ENCODE measurements at regions not wholly inside any gene's neighbourhood (a gene's known extent, or its start where the extent isn't known, plus 50 kb on each side); places are given as distances from the start of the nearest gene placed in this dataset.
A peak's percentile ranks its signal among the peaks of the same experiment; 100 is the strongest.
"Not testable (repeated sequence)": the region's sequence is repeated elsewhere in the genome, so short reads cannot be mapped to it uniquely, and the experiment has no call there.

DNA sequence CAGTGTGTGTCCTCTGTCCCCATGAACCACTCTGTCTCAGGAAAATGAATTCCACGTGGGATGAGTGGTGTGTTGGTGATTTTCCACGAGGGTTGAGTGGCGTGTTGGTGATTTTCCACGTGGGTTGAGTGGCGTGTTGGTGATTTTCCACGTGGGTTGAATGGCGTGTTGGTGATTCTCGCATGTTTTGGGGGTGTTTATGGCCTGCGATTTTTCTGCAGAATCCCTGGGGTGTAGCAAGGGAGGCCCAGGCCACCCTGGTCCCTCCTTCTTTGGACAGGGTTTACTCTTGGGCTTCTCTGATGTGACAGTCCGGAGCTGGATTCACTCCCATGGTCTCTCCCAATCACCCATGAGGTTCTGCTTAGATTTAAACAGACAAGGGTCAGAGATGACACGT lies 90.6 kb upstream of the FRMD1 start:
- no peak for DNase-seq

DNA sequence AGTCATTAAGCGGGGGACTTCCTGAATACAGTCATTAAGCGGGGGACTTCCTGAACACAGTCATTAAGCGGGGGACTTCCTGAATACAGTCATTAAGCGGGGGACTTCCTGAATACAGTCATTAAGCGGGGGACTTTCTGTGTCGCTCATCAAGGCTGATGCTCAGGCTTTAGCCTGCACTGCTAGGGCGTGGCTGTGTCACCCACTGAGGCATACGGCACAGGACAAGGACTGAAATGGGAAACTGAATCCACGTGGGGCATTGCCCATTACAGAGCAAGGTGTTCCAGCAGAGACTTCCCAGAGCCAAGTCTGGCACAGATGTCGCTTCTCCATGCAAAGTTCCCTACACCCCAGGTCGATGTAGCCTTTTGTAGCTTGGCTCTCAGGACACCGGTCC lies 89.9 kb upstream of the FRMD1 start:
- DNase-seq = not testable (repeated sequence)

DNA sequence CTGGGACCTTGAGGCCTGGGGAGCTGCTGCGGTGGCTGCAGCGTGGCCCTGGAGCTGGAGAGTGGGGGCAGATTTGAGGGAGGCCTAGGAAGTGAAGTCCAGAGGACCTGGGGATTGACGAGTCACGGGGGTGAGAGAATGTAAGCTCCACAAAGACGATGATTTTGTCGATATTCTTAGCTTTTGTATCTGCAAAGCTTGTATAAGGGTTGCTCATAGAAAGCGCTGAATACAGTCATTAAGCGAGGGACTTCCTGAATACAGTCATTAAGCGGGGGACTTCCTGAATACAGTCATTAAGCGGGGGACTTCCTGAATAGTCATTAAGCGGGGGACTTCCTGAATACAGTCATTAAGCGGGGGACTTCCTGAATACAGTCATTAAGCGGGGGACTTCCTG lies 89.3 kb upstream of the FRMD1 start:
- not testable (repeated sequence) for DNase-seq

DNA sequence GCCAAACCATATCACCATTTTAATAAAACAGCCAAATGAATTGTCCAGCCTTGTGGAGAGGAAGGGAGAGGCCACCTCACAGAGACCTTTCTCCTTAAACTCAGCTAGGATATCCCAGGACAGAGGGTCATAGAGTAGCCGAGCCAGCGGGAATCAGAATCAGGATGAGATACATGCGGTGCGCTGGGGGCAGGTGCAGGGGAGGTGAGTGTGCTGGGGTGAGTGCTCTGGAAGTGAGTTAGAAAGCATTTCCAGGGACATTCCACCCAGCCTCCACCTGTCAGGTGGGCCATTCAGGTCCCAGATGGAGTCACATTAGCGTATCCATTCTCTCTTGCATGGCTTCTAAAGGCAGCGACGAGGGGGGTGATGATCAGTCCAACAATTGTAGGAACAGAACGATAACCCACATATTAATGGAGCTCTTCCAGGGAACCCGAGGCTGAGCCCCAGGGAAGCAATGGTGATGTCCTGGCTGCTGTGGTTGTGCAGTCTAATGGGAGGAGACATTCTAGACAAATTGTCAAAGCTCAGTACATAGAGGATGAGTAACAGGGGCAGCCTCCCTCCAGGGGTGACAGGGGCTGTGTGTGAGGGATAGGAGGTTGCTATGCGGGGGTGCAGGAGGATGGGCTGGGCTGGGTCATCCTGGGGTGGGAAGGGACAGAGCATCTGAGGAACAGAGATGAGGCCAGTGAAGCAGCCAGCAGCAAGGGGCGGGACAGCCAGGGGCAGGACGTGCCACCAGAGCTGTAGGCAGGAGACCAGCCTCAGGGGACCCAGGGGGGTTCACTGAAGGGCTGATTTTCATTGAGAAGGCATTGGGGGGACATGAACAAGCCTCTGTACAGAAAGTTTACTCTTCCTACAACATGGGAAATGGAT lies 88.7 kb upstream of the FRMD1 start:
- DNase-seq = no peak

DNA sequence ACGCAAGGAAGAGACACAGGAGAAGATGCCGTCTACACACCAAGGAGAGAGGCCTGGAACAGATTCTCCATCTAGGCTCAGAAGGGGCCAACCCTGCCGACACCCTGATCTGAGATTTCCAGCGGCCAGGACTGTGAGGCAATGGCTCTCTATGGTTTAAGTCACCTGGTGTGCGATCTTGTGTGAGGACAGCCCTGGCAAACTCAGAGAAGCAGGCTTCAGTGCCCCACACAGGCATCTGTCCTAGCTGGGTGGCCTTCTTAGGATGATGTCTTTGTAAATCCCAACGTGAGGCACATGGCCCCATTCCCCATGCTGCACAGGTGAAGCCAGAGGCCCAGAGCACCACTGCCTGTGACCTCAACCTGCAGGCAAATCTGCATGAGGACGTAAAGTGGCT lies 87.6 kb upstream of the FRMD1 start:
- DNase-seq = no peak

DNA sequence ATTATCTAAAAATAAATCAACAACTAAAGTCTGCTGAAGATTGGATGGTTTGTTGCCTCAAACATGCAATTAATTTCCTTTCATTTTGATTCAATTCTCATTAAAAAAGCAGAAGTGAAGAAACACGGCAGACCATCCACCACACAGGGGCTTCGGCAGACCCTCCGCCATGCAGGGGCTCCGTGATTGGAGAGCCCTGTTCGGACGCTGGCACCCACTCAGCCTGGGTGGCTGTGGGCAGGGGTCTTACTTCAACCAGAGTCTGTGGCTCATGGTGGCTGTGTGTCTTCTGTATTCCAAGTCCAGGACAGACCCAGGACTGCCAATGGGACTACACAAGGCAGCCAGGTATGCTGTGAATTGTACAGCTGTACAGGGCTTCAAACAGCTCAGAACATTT lies 86.9 kb upstream of the FRMD1 start:
- no peak for DNase-seq

GRCh38 chr6:168165373-168165772 lies 86.4 kb upstream of the FRMD1 start:
- no peak for DNase-seq

DNA sequence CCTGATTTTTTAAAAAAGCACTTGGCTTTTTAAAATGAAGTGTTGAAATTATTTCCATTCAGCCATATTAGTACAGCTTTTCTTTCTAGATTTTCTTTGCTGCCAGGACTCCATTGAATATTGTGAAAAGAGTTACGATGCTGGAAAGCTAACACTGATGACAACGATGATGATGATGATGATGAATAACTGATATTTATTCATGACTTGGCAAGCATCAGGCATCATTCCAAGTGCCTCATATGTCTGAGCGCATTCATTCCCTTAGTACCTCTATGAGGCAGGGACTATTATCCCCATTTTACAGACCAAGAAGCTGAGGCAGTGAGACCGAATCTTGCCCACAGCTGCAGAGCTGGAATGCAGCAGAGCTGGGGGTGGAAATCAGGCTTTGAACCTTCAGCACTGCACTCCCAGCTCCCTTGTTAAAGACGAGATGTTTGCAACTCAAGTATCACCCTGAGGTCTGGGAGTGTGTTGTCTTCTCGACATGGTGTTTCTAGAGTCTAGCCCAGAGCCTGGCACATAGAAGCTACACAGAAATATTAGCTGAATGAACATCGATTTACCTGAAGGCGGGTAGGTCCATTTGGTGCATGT lies 85.5 kb upstream of the FRMD1 start:
- no peak for DNase-seq

DNA sequence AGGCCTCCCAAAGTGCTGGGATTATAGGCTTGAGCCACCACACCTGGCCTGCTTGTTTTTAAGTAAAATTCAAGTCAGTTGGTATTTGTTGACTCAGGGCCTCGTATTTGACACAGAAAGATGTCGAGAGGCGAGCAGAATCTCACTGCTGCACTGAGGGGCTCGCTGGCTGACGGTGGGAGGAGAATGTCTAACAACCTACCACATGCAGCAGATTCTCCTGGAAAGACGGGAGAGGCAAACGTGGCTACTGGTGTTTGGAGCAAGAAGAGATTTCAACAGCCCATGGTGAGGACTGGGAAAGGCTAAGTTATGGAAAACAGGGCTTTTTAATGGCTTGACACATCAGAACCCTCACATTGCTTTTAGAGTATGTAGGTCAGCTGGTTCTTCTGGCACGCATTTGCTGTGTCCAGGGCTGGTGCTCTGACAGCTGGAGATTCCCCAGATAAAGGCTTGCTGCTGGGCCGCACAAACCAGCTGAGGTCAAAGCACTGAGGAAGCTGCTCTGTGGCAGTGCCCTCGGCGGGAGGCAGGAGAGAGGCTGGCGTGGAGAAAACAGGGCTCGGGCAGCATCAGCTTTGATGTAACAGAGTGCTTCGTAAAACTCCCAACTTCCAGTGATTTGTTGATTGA lies 84.2 kb upstream of the FRMD1 start:
- DNase-seq = peak; percentile 41

DNA sequence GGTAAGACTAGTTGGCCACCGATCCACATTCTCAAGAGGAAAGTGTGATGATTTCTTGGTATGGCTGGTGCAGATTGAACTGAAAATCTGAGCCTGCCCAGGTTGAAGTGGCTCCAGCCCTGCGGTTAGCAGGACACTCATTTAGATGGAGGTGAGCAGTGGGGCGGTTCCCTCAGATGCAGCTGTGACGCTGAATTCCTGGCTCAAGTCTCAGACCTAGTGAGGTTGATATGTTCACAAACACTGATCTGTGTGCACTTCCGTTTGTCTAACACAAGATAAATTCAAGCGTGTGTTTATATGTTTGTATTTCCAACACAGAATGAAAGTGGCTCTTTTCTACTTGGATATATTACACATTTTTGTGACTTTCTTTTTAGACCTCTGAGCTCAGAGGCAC lies 83.4 kb upstream of the FRMD1 start:
- DNase-seq = peak; percentile 70

DNA sequence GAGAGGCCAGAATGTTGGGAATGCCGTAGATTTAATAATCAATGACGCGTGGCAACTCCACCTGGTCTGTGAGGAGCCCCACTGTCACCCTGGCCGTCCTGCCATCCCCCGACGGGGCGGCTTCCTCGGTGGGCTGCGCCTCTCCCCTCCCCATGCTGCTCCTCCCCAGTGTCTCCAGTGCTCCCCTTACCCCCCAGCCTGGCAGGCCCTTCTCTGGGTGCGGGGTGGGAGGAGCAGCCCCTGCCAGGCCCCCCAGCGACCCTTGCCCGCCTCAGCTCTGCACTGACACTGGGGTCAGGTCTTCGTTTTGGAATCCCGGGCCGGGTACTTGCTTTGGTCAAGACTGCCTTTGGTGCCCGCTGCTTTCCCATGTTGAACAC lies 82.3 kb upstream of the FRMD1 start:
- DNase-seq = no peak

DNA sequence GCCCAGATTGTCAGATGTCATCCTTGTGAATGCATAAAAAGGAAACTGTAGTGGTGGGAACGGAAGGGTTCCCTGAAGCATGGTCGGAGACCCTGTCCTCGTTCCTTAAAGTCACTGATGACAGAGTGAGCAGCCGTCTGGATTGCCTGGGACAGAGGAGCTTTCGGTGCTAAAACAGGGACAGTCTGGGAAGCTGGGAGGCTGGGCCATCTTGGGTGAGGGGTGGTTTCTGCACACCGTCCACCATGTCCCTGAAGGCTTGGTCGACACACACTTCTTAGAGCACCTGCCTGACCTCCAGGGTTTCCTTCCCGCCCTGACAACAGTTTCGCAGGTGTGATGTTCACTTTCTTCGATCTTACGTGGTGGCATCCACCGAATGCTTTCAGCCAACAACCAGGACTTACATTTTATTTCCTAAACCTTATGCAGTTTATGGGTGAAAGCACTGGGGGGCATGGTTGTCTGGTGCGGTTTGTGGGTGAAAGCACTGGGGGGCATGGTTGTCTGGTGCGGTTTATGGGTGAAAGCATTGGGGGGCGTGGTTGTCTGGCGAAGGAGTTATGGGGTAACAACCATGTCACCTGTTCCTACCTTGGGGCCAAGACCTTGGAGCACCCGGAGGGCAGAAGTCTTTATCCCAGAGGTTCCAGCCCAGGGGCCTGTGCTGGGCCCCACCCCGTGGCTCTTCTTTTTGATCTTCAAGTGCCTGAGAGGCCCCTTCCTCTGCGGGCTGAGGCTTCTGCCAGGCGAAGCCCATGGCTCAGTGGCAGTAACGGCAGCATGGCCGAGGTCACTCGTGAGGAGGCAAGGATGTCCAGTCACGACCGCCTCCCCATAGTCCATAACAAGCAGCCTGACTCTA lies 81.7 kb upstream of the FRMD1 start:
- DNase-seq = no peak

DNA sequence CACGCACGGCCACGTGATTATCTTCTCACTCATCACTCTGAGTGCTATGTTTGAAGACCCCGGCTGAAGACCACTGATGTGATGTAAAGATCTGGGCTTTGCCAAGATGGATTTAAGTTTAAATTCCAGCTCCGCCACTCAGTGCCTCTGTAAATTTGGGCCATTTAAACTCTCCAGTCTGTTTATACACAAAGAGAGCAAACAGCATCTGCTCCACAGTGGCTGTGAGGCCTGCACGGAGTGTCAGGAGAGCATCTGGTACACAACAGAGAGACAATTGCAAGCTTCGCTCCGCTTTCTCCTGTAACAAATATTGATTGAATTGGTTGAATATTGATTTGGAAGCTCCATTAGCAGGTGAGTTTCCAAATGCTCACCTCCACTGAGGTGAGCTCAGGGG lies 80.5 kb upstream of the FRMD1 start:
- peak; percentile 68 for DNase-seq

DNA sequence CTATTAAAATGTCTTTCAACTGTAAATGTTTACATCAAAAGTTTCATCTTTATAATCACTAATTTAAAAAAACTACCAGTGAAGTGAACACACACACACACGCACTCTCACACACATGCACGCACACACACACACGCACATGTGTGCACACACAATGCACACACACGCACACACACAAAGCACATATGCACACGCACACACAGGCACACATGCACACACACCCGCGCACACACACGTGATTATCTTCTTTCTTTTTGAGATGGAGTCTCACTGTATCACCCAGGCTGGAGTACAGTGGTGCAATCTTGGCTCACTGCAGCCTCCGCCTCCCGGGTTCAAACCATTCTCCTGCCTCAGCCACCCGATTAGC lies 80.0 kb upstream of the FRMD1 start:
- no peak for DNase-seq

DNA sequence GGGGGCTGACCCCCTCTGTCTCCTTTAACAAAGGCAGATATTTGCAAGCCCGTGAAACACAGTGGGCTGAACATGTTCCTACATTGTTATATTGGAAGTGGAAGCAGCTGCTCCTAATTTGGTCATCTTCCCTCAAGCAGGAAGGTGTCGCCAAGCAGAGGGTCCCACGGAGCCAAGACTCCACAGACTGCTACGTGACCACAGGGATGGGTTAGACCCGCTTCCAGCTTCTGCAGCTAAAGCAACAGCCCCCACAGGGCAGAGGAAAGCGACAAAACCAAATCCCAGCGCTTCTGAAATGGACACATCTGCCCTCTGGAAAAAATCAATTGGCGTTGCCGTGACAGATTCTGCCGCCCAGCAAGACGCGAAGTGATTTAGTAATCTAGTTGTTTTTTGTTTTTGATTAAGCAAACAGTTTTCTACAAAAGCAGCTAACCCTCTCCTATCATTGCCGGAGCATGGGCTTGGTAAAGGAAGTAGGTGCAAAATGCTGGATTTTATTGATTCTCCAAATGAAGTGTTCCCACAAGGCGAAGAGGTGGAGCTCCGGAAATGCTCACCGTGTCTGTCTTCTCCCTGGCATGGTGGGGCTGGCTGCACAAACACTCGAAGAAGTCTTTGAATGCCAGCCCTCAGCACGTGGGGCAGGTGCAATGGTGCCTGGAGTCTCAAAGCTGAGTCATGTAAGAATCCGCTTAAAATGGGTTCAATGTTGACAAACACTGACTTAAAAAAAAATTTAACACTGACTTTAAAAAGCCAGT lies 79.4 kb upstream of the FRMD1 start:
- DNase-seq = peak; percentile 80

GRCh38 chr6:168157272-168158212 lies 78.5 kb upstream of the FRMD1 start:
- no peak for DNase-seq

DNA sequence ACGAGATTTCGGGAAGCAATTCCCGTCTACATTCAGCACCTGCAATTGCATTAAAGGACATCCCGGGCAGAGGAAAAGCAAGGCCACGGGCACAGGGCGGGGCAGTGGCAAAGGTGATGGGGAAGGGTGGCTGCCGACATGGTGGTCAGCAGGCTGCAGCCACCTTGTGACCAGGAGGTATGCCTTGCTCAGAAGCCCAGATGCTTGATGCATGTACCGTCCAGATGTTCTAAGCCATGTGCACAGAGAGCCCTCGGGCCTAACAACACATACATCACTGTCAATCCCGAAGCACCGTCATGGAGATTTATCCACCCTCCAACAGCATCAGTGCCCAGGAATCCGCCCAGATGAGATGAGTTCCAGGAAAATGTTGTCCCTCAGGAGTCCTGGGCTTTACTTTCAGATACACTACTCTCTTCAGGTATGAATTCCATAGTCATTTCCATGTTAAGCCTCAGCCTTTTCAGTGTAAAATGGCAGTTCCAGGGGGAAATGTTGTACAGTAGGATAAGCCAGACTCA lies 77.8 kb upstream of the FRMD1 start:
- DNase-seq = no peak

DNA sequence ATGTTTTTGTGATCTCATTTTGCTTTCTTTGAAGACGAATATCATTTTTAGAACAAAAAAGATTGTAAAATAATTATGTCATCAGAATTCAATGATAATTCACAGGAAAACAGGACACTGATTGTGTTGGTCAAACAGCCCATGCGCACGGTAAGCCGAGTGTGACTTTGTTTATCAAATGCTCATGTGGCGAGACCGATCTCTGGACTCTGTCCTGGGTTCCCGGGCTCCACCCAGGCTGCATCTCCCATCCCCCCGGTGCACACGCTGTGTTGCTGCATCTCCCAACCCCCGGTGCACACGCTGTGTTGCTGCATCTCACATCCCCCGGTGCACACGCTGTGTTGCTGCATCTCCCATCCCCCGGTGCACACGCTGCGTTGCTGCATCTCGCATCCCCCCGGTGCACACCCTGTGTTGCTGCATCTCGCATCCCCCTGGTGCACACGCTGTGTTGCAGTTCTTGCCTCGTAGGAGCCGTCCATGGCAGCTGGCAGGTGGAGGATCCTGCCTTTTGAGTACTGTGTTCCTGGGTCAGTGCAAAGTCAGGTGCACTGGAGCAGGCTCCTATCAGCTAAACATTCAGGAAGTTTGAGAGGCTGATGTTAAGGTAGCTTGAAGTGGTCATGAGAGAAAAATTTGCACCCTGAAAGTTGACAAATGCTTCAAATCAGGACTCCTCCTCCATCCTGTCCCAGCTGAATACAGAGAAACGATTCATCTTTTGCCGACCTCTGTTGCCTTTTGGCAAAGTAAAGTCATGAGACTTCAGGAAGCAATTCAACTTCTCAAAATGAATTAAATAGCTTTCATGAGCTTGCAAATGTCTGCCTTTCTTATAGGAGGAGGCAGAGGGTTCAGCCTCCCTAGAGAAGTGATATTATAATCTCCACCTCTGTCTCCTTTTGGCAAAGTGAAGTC lies 77.1 kb upstream of the FRMD1 start:
- no peak for DNase-seq

DNA sequence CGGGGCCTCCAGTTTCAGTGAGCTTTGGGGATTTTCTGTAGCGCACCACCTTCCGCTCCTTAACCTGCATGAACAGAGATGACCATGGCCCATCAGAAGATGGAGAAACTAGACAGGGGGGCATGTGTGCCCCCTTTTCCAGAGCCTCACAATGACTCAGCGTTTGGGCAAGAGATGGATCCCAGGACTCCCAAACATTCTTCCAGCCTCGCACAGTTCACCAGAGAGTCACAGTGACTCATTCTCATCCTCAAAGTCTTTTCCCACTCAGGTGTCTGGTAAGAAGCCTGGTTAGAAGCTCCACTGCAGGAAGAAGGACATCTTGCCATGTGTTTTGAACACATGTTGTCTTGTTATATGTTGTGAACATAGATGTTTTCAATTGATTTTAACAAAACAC lies 76.2 kb upstream of the FRMD1 start:
- DNase-seq = no peak
